ENCODE measurements at regions not wholly inside any gene's neighbourhood (a gene's known extent, or its start where the extent isn't known, plus 50 kb on each side); places are given as distances from the start of the nearest gene placed in this dataset.

- TF ChIP-seq CTCF (conservative IDR thresholded peaks at IDR 0.05 in 1 of 2, IDR thresholded peaks at IDR 0.05 in 1 of 2; ENCODE audit: low read depth in 1 of 2, low read length in 2 of 2) (no peak), EZH2 (IDR thresholded peaks at IDR 0.05; ENCODE audit: low read length, missing control alignments) (no peak)
Measured at GRCh38 chr2:196480653-196481323, 158.7 kb upstream of the CCDC150 start.
